HL-60 (cell line): ENCODE measurements at regions not wholly inside any gene's neighbourhood (a gene's known extent, or its start where the extent isn't known, plus 50 kb on each side); places are given as distances from the start of the nearest gene placed in this dataset.

Experiments used
- CTCF ChIP-seq: IDR thresholded peaks from one replicate; pipeline ENCODE4 v1.5.1; 2011; ENCODE audit warnings: low read length, control low read depth, inconsistent platforms; ENCODE audit not compliant: insufficient read depth
- POLR2AphosphoS5 ChIP-seq: IDR thresholded peaks from 2 replicates; pipeline ENCODE4 v1.6.1; 2012; ENCODE audit warnings: low read depth
- REST ChIP-seq: IDR thresholded peaks from 2 replicates; pipeline ENCODE4 v1.6.1; 2012; ENCODE audit warnings: low read depth; ENCODE audit not compliant: insufficient replicate concordance

GRCh38 chr20:4573564-4574355, 112.5 kb upstream of the PRNP start:
- no peak for TF ChIP-seq POLR2AphosphoS5
- TF ChIP-seq CTCF, result no peak
- no peak for TF ChIP-seq REST
